Lower lobe of right lung (tissue), 2 donors: ENCODE measurements at regions not wholly inside any gene's neighbourhood (a gene's known extent, or its start where the extent isn't known, plus 50 kb on each side); places are given as distances from the start of the nearest gene placed in this dataset.

ENCODE experiments used
- ATAC-seq, 2 donors: fragments of 200-7000 bp; cut with Tn5 transposase; one replicate each; pipeline ENCODE4 v1.9.1; 2020 to 2022; ENCODE audit warnings: mild to moderate bottlenecking in 2 of 2, moderate library complexity in 2 of 2
- DNase-seq: peaks from one replicate; pipeline ENCODE4 v3.0.0-alpha.2; 2020
- H3K27ac ChIP-seq: fragments of 200-600 bp; one replicate; pipeline ENCODE4 v1.8.0; 2022
- H3K27me3 ChIP-seq: fragments of 200-600 bp; one replicate; pipeline ENCODE4 v1.8.0; 2022; ENCODE audit warnings: low read depth
- H3K36me3 ChIP-seq: fragments of 200-600 bp; one replicate; pipeline ENCODE4 v1.8.0; 2022; ENCODE audit warnings: mild to moderate bottlenecking
- H3K4me1 ChIP-seq: fragments of 200-600 bp; one replicate; pipeline ENCODE4 v1.8.0; 2022
- H3K4me3 ChIP-seq: fragments of 200-600 bp; one replicate; pipeline ENCODE4 v1.8.0; 2022; ENCODE audit warnings: mild to moderate bottlenecking
- H3K9me3 ChIP-seq: fragments of 200-600 bp; one replicate; pipeline ENCODE4 v1.8.0; 2022
- CTCF ChIP-seq: fragments of 200-600 bp; IDR thresholded peaks from one replicate; pipeline ENCODE4 v1.8.0; 2022; ENCODE audit warnings: antibody characterized with exemption, mild to moderate bottlenecking
- intact Hi-C: fragments of 100-400 bp; cut with DNase I; formaldehyde crosslinking; loops from one replicate; pipeline ENCODE4 v1.11.0; 2022
- donor health status: DM: no; HTN: yes; CAD: no; lungs with severe emphysema.

GRCh38 chr20:22339946-22340345, 244.4 kb downstream of the FOXA2 start:
- no peak overlapping the region for H3K4me3 ChIP-seq
- H3K27me3 ChIP-seq = no peaks in the 10 kb centered on the region
- H3K9me3 ChIP-seq = no peaks in the 10 kb centered on the region
- no peaks in the 10 kb centered on the region for H3K36me3 ChIP-seq
- peak in 1 of 2 donors; percentile 13 for ATAC-seq
- intact Hi-C loops = loop anchor here (10.0 kb wide), 1 partner anchor 345 kb away; no protein-coding TSS in a partner anchor
- no peak for TF ChIP-seq CTCF
- DNase-seq = no peak
- peaks cover 5% of the 10 kb centered on the region for H3K4me1 ChIP-seq
- no peak overlapping the region for H3K27ac ChIP-seq

GRCh38 chr20:22339091-22339881, 245.1 kb downstream of the FOXA2 start:
- Histone ChIP-seq H3K4me3 (no peak overlapping the region), H3K9me3 (no peaks in the 10 kb centered on the region), H3K27me3 (no peaks in the 10 kb centered on the region), H3K4me1 (peaks cover 5% of the 10 kb centered on the region), H3K36me3 (no peaks in the 10 kb centered on the region), H3K27ac (no peak overlapping the region)
- DNase-seq = no peak
- peak; percentile 69 for TF ChIP-seq CTCF
- ATAC-seq = peak; percentile 74 to 85
- intact Hi-C loops = loop anchor here (10.0 kb wide), 1 partner anchor 346 kb away; no protein-coding TSS in a partner anchor

GRCh38 chr20:22338140-22338708, 246.1 kb downstream of the FOXA2 start:
- H3K27me3 ChIP-seq = no peaks in the 10 kb centered on the region
- ATAC-seq (peak; percentile 28 to 58), DNase-seq (no peak)
- H3K4me3 ChIP-seq = no peak overlapping the region
- H3K36me3 ChIP-seq = no peaks in the 10 kb centered on the region
- no peak for TF ChIP-seq CTCF
- H3K27ac ChIP-seq = no peak overlapping the region
- intact Hi-C loops = loop anchor here (10.0 kb wide), 1 partner anchor 347 kb away; no protein-coding TSS in a partner anchor
- H3K4me1 ChIP-seq = peaks cover 5% of the 10 kb centered on the region
- no peaks in the 10 kb centered on the region for H3K9me3 ChIP-seq

- intact Hi-C loops = loop anchor here (10.0 kb wide), 1 partner anchor 350 kb away; no protein-coding TSS in a partner anchor
- Histone ChIP-seq H3K4me1 (peaks cover 5% of the 10 kb centered on the region), H3K4me3 (no peak overlapping the region), H3K27me3 (peaks cover 14% of the 10 kb centered on the region), H3K9me3 (no peaks in the 10 kb centered on the region), H3K27ac (no peak overlapping the region), H3K36me3 (no peaks in the 10 kb centered on the region)
- no peak for TF ChIP-seq CTCF
- no peak for ATAC-seq
- DNase-seq = no peak
These were observed 249.2 kb downstream of the FOXA2 start for GRCh38 chr20:22335210-22335609.

GRCh38 chr20:22333885-22334545, 250.4 kb downstream of the FOXA2 start:
- Histone ChIP-seq H3K36me3 (no peaks in the 10 kb centered on the region), H3K27ac (no peak overlapping the region), H3K4me1 (no peaks in the 10 kb centered on the region), H3K4me3 (no peak overlapping the region), H3K9me3 (no peaks in the 10 kb centered on the region), H3K27me3 (peaks cover 16% of the 10 kb centered on the region)
- peak; percentile 84 to 87 for ATAC-seq
- TF ChIP-seq CTCF = peak; percentile 80
- intact Hi-C loops = loop anchor here (10.0 kb wide), 1 partner anchor 351 kb away; no protein-coding TSS in a partner anchor
- peak; percentile 54 for DNase-seq
